NCI-H1930 (cell line): ENCODE measurements at regions not wholly inside any gene's neighbourhood (a gene's known extent, or its start where the extent isn't known, plus 50 kb on each side); places are given as distances from the start of the nearest gene placed in this dataset.

Experiments
- DNase-seq, 2 experiments: peaks; one replicate each; lab custom pipeline; 2025; lab: John Stamatoyannopoulos, UW

DNA sequence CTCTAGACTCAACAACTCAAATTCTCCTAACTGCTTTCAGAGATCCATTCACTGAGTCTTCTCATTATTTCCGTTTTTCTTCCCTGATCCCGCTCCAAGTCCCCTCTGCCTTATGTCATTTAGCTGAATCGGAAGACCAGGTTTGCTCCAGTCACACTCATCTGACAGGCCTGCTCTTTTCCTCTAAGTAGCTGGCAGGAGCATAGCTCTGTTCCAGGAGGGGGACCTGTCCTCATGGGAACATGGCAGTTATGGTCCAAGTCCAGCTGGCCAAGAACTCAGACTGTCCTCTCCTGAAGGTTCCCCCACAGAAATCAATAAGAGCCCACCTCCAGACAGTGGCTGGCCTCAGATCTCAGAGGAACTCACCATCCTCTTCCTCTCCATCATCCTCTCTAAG lies 130.9 kb upstream of the SERP2 start:
- no peak for DNase-seq

- DNase-seq, result no peak
Observed at GRCh38 chr13:44243198-44243857, 130.3 kb upstream of the SERP2 start.

DNA sequence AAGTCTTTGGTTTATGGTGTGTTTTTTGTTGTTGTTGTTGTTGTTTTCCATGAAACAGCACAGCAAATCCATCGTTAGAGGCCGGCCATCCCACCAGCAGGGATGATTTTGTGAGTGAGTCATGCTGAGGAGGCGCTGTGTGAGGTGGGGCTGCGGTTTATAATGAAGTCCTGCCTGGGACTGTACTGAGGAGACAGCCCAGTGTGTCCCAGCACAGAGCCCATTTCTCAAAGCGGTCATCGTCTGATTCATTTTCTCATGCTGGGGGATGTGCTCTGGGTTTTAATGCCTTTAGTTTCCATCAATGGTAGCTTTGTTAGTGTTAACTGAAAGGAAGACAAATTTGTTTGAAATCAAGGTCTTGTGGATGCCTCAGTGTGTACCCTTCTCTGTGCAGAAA lies 129.3 kb upstream of the SERP2 start:
- DNase-seq, result no peak

DNA sequence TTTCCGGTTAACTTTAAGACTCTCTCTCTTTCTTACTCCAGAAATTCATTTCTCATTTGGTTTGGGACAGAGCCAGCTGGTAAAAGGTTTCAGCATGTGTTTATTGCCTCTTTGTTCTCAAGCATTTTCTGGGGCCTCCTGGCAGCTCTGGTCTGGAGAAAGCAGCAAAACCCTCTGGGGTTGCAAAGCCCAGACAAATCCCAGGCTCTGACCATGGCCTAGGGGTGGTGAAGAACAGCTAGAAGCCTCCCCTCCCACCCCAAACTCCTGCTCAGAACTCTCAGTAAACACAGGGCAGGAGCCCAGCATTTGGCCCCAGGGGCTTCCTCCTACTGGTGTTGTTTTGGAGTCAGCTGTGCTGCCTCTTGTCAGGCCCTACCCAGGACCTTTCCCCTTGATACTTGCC lies 124.2 kb upstream of the SERP2 start:
- DNase-seq, result no peak

- no peak for DNase-seq
Observed at GRCh38 chr13:44252938-44253337, 120.7 kb upstream of the SERP2 start.

- DNase-seq, result no peak
Observed at GRCh38 chr13:44255771-44256364, 117.8 kb upstream of the SERP2 start.

DNA sequence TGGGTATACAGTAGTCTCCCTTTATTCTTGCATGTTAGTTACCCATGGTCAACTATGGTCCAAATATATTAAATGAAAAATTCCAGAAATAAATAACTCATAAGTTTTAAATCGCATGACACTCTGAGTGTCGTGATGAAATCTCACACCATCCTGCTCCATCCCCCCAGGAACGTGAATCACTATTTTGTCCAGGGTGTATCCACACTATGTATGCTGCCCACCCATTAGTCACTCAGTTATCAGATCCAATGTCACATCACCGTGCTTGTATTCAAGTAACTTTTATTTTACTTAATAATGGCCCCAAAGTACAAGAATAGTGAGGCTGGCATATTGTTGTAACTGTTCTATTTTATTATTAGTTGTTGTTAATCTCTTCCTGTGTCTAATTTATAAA lies 115.8 kb upstream of the SERP2 start:
- no peak for DNase-seq

- no peak for DNase-seq
Observed at GRCh38 chr13:44259045-44260027, 114.3 kb upstream of the SERP2 start.

DNA sequence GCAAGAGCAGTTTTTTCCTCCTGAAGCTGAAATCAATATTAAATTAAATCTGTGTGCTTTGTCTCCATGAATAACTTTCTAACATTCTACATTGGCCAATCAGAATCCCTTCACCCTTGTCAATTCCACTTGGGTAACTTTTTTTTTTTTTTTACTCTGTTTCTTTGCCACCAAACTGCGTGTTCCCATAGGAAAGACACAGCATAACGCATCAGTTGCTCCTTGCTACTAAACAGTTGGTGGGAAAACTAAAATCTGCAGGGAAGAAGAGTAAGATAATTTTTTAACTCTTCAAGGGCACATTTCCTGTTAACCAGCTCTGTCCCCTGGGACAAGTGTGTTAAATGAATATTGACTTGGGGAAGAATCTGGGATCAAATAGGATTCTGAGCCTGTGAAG lies 113.3 kb upstream of the SERP2 start:
- no peak for DNase-seq

DNA sequence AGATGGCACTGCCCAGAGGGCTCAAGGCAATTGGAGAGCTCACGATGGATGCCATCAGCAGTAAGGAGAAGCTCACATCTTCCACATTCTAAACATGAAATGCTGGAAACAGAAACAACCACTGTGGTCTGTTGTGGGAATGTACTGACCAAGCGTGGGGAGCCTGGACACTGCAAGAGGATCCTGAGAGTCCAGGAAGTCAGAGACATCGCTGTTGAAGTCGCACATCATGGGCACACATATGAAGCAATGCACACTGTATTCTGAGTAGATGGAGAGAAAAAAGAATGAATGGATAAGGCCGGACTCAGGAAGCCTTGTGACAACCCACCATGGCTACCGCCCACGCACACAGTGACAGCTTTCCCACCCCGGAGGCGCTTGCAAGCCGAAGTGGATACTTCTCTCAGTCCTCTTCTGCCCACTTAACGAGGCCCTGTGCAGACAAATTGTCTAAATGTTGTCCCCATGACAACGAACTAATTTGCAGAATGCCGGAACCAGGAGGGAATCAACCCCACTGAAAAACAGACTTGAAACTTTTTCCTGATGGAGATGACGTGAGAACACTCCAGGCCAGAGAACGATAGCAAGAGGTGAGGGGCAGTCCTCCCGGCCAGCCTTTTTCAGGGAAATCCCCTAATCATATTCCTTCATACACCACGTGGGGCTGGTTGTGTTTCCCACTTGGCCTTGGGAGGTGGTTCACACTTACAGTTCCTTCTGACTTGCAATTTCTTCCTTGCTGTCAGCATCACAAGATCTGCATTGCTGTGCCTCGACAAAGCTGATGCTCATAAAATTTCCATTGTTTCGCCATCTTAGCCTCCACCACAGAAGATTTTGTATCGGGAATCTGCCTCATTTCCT lies 109.6 kb upstream of the SERP2 start:
- no peak for DNase-seq

DNA sequence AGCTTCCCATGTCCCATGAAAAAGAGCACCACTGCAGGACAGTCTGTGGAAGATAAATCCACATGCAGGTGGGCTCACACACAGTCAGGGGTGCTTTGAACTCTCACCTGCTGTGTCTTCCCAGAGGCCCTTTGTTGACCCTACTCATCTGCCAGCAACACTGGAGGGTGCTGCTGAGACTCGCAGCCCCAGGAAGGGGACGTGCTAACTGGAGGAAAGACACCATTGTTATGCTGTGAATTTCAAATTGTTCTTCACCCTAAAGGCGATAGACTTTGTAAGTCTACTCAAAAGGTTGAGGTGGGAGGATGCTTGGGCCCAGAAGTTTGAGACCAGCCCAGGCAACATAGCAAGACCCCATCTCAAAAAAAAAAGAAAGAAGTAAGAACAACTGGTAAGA lies 107.3 kb upstream of the SERP2 start:
- DNase-seq, result no peak

GRCh38 chr13:44266772-44267171 lies 106.9 kb upstream of the SERP2 start:
- DNase-seq, result no peak

GRCh38 chr13:44267203-44267602 lies 106.4 kb upstream of the SERP2 start:
- no peak for DNase-seq

GRCh38 chr13:44267980-44268379 lies 105.6 kb upstream of the SERP2 start:
- DNase-seq, result no peak

- no peak for DNase-seq
Observed at GRCh38 chr13:44268980-44269379, 104.6 kb upstream of the SERP2 start.

GRCh38 chr13:44270150-44270549 lies 103.5 kb upstream of the SERP2 start:
- DNase-seq, result no peak

DNA sequence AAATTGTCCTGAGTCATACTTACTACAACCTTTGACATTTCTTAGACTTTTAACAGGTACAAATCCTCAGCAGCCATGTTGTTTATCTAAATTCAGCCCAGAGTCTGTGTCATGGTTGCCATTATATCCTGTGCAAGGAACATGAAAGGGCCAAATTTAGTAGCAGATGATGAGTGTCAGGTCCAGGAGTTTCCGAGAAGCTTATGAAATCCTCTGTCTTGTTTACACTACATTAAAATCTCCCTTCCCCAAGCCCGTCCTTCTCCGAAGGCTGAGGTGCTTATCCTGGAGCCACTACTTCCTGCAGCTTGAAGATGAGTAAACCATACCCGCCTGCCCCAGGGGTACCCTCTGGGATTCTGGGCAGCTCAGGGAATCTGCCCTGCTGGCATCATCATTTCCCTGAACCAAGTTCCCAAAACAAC lies 102.6 kb upstream of the SERP2 start:
- DNase-seq, result no peak

DNA sequence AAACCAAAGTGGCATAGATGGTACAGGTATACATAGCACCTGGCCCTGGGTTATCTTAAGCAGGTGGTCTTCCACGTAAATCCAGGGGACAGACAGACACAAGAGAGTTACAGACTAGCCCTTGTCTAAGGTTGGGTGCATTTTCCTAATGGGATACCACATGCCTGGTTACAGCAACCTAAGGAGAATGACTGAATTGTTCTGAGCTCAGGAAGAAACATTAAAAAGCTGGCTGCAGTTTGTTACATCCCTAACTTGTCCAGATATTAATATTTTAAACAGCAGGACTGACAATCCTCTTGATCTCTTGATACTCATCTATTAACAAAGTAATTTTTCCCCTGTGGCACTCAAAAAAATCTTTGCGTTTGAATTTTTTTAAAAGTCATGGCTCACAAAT lies 102.2 kb upstream of the SERP2 start:
- no peak for DNase-seq

DNA sequence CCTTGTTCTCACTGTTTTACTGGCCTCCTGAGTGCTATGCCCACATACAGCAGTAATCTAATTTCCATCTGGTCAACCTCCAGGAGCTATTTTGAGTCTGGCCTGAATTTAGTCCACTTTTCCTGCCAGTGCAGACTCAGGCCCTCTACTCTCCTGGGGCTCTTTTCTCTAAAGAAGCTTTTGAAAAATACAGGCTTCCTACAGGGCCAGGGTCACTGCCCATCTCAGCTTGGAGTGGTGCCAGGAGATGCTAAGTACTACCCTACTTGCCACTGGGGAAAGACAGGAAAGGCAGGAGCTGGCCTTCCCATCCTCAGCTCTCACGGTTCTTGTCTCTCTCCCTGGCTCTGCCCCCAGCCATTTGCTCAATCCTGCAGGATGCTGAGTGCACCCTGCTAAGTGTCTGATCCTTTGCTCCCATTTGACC lies 101.7 kb upstream of the SERP2 start:
- no peak for DNase-seq

DNA sequence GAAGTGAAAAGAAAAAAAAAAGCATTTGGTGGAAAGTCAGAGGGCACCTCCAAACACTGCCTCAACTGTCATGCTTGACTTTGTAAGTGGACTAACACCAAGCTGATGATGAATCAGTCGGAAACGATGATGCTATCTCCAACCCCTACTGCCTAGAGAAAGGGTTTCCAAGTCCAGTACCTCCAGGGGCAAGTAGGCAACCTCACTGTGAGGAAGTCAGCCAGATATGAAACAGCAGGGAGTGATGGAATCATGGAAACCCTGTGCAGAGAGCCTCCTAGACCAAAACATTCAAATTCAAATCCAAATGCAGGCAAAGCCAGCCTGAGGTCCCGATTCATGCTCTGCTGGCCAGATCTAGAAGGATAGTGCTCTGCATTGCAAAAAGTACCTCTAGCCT lies 100.9 kb upstream of the SERP2 start:
- DNase-seq, result no peak

DNA sequence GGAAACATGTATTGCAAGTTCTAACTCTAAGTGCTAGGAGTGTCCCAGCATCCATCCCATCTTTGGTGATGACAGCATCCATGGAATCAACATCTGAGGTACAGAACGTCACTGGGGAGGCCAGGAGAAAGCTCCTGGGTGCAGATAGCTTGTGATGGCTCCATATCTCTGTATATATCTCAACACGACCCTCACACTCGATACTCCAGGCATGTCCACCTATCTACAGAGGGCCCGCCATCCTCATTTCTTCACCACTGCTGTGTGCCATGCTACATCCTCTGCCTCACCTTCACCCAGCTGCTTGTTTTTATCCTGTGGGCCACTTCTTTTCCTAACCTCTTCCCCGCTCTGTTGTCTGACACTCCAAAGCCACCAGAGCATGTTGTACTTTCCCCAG lies 100.4 kb upstream of the SERP2 start:
- DNase-seq, result no peak
